Upper lobe of left lung (tissue), 6 donors: ENCODE measurements at regions not wholly inside any gene's neighbourhood (a gene's known extent, or its start where the extent isn't known, plus 50 kb on each side); places are given as distances from the start of the nearest gene placed in this dataset.

Experiments
- ATAC-seq, 2 donors: fragments of 200-7000 bp; cut with Tn5 transposase; one replicate each; pipeline ENCODE4 v1.9.1; 2022; ENCODE audit warnings: mild to moderate bottlenecking in 2 of 2, moderate library complexity in 2 of 2; ENCODE audit not compliant: low FRiP score in 2 of 2
- DNase-seq, 2 donors: peaks; one replicate each; pipeline ENCODE4 v3.0.0-alpha.2; 2019 to 2020
- H3K27ac ChIP-seq, 4 donors: fragments of 200-600 bp; sonication (generic); one replicate each; pipeline ENCODE4 v1.5.1; 2016 to 2019
- H3K27me3 ChIP-seq, 4 donors: fragments of 200-600 bp; sonication (generic); one replicate each; pipeline ENCODE4 v1.5.1; 2017 to 2019
- H3K36me3 ChIP-seq, 4 donors: fragments of 200-600 bp; sonication (generic); one replicate each; pipeline ENCODE4 v1.5.1; 2016 to 2019
- H3K4me1 ChIP-seq, 4 donors: fragments of 200-600 bp; sonication (generic); one replicate each; pipeline ENCODE4 v1.5.1; 2018 to 2019
- H3K4me3 ChIP-seq, 4 donors: fragments of 200-600 bp; sonication (generic); one replicate each; pipeline ENCODE4 v1.5.1; 2017 to 2019; ENCODE audit warnings: mild to moderate bottlenecking in 2 of 4, moderate library complexity in 1 of 4
- H3K9me3 ChIP-seq, 4 donors: fragments of 200-600 bp; sonication (generic); one replicate each; pipeline ENCODE4 v1.5.1; 2018 to 2019
- CTCF ChIP-seq, 6 experiments: fragments of 450-650 bp in 4 of 6; fragments of 200-600 bp in 2 of 6; sonication (generic) in 2 of 6; IDR thresholded peaks; one replicate each; pipeline ENCODE4 v1.5.1; 2016 to 2019; ENCODE audit warnings: antibody characterized with exemption in 6 of 6
- EP300 ChIP-seq, 4 donors: sonication (generic); formaldehyde crosslinking; IDR thresholded peaks; one replicate each; pipeline ENCODE4 v1.5.1; 2017; ENCODE audit warnings: antibody characterized with exemption in 4 of 4, control low read depth in 2 of 4
- POLR2A ChIP-seq, 4 donors: fragments of 450-650 bp; IDR thresholded peaks; one replicate each; pipeline ENCODE4 v1.5.1; 2016 to 2017; ENCODE audit warnings: antibody characterized with exemption in 4 of 4, mild to moderate bottlenecking in 2 of 4
- POLR2AphosphoS5 ChIP-seq, 2 donors: sonication (generic); formaldehyde crosslinking; IDR thresholded peaks; one replicate each; pipeline ENCODE4 v1.5.1; 2017; ENCODE audit warnings: antibody characterized with exemption in 2 of 2
- WGBS, 2 donors: methylation state at CpG; one replicate each; pipeline ENCODE4 v1.1.5; 2017 to 2018; 5-methylcytosine and 5-hydroxymethylcytosine counted together
- donor health status: DM: no; HTN: no; CAD: no; lungs with moderate emphysema.
- donor health status: DM: no; HTN: yes; CAD: no; lungs with severe emphysema.

GRCh38 chr14:39765676-39766075 lies 333.4 kb upstream of the FBXO33 start:
- Histone ChIP-seq H3K4me1 (no peaks in the 10 kb centered on the region), H3K27me3 (no peaks in the 10 kb centered on the region), H3K36me3 (no peaks in the 10 kb centered on the region), H3K4me3 (no peak overlapping the region), H3K27ac (no peak overlapping the region), H3K9me3 (no peaks in the 10 kb centered on the region)
- WGBS, 2 donors, result 77 to 78% methylated on average over 2 of the region's 2 CpGs
- ATAC-seq (no peak), DNase-seq (no peak)
- TF ChIP-seq POLR2A (IDR thresholded peaks at IDR 0.05) (no peak), POLR2AphosphoS5 (IDR thresholded peaks at IDR 0.05) (no peak)

GRCh38 chr14:39763402-39763890 lies 331.2 kb upstream of the FBXO33 start:
- WGBS, 2 donors, result 92 to 100% methylated on average over 1 of the region's 1 CpG

GRCh38 chr14:39762576-39763401 lies 330.6 kb upstream of the FBXO33 start:
- no peaks in the 10 kb centered on the region for H3K36me3 ChIP-seq
- TF ChIP-seq POLR2AphosphoS5 (IDR thresholded peaks at IDR 0.05) (no peak), CTCF (IDR thresholded peaks at IDR 0.05) (no peak), POLR2A (IDR thresholded peaks at IDR 0.05) (no peak), EP300 (IDR thresholded peaks at IDR 0.05) (no peak)
- H3K4me1 ChIP-seq, result no peaks in the 10 kb centered on the region
- DNase-seq (no peak), ATAC-seq (no peak)
- no peak overlapping the region for H3K4me3 ChIP-seq
- H3K9me3 ChIP-seq, result no peaks in the 10 kb centered on the region
- WGBS, 2 donors, result 52 to 58% methylated on average over 16 of the region's 16 CpGs
- H3K27ac ChIP-seq, result no peak overlapping the region
- no peaks in the 10 kb centered on the region for H3K27me3 ChIP-seq

More at GRCh38 chr14:39763402-39763890, 331.2 kb upstream of the FBXO33 start:
- DNase-seq (no peak), ATAC-seq (no peak)
- no peaks in the 10 kb centered on the region for H3K9me3 ChIP-seq
- no peak overlapping the region for H3K4me3 ChIP-seq
- H3K4me1 ChIP-seq, result no peaks in the 10 kb centered on the region
- no peaks in the 10 kb centered on the region for H3K27me3 ChIP-seq
- TF ChIP-seq CTCF (IDR thresholded peaks at IDR 0.05) (no peak), EP300 (IDR thresholded peaks at IDR 0.05) (no peak), POLR2A (IDR thresholded peaks at IDR 0.05) (no peak), POLR2AphosphoS5 (IDR thresholded peaks at IDR 0.05) (no peak)
- H3K36me3 ChIP-seq, result no peaks in the 10 kb centered on the region
- no peak overlapping the region for H3K27ac ChIP-seq

- no peak for TF ChIP-seq EP300 (IDR thresholded peaks at IDR 0.05)
- no peak for TF ChIP-seq POLR2AphosphoS5 (IDR thresholded peaks at IDR 0.05)
- no peak for TF ChIP-seq POLR2A (IDR thresholded peaks at IDR 0.05)
- no peak for TF ChIP-seq CTCF (IDR thresholded peaks at IDR 0.05)
- DNase-seq (no peak), ATAC-seq (no peak)
Measured at GRCh38 chr14:39755269-39755878, 323.1 kb upstream of the FBXO33 start.

GRCh38 chr14:39740454-39740853 lies 308.2 kb upstream of the FBXO33 start:
- Histone ChIP-seq H3K27ac (no peak overlapping the region), H3K4me3 (no peak overlapping the region), H3K4me1 (peaks cover 0 to 9% (median 0%) of the 10 kb centered on the region in 4 donors), H3K36me3 (no peaks in the 10 kb centered on the region), H3K27me3 (no peaks in the 10 kb centered on the region), H3K9me3 (no peaks in the 10 kb centered on the region)
- TF ChIP-seq EP300 (IDR thresholded peaks at IDR 0.05), result no peak
- no peak for TF ChIP-seq POLR2AphosphoS5 (IDR thresholded peaks at IDR 0.05)
- no peak for TF ChIP-seq CTCF (IDR thresholded peaks at IDR 0.05)
- TF ChIP-seq POLR2A (IDR thresholded peaks at IDR 0.05), result no peak
- ATAC-seq, result peak; percentile 21 to 51
- DNase-seq, result peak in 1 of 2 donors; percentile 68

More at GRCh38 chr14:39755269-39755878, 323.1 kb upstream of the FBXO33 start:
- no peaks in the 10 kb centered on the region for H3K36me3 ChIP-seq
- H3K4me3 ChIP-seq, result no peak overlapping the region
- H3K4me1 ChIP-seq, result no peaks in the 10 kb centered on the region
- H3K27me3 ChIP-seq, result no peaks in the 10 kb centered on the region
- H3K9me3 ChIP-seq, result no peaks in the 10 kb centered on the region
- no peak overlapping the region for H3K27ac ChIP-seq
